ENCODE measurements at regions not wholly inside any gene's neighbourhood (a gene's known extent, or its start where the extent isn't known, plus 50 kb on each side); places are given as distances from the start of the nearest gene placed in this dataset.
"Not testable (repeated sequence)": the region's sequence is repeated elsewhere in the genome, so short reads cannot be mapped to it uniquely, and the experiment has no call there.

DNA sequence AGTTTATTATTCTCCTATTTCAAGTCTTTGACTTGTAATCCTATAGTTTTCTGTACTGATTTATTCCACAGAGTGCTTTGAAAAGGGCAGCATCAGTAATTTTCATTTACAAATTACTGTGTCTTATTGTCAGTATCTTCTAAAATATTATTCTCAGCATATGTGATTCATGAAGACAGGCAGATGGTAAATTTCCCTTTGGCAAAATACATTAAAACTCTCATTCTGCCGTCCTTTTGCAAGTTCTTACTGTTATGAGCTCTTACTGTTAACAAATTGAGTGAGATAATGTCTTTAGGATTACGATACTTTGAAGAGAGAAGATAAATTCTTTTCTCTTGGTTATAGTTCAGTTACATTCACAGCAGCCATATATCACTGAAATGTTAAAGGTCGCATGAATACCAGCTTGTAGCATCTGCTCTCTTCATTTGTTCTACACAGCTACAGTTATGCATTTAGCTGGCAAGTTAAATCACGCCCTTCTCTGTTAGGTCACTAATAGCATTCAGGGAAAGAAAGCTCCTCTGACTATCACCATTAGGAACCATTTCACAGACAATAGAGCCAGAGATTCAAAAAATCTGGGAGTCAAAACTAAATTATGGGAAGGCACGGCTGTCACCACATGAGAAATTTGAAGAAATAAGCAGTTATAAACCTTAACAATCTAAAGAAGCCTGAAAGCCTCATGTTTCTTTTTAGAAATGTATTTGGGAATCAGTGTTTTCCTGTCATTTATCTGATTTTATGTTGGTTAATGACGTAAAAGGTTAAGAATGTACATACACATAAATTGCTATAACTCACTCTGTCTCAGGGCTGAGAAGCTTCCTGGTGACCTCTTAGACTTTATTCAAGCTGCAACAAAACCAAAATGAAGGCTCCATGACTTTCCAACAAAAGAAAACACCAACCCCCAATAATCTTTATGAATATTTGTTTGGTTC is 109.6 kb upstream of the SP4 start:
- peak; percentile 89 for DNase-seq (ENCODE audit: low spot score)

DNA sequence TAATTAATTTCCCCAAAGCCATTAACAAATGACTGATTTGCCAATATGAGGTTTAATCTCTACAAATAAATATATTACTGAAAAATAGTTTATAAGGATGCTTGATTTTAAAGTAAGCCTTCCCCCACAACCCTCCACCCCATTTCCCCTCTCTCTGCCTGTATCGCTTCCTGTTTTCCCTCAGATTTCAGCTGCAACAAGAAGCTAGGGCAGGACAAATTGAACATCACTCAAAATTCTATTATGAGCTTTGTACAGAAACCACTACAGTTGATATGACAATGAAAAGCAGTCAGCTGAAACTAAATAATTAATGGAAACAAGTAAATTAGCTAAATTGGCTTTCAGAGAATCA is 109.0 kb upstream of the SP4 start:
- no peak for DNase-seq (ENCODE audit: low spot score)

DNA sequence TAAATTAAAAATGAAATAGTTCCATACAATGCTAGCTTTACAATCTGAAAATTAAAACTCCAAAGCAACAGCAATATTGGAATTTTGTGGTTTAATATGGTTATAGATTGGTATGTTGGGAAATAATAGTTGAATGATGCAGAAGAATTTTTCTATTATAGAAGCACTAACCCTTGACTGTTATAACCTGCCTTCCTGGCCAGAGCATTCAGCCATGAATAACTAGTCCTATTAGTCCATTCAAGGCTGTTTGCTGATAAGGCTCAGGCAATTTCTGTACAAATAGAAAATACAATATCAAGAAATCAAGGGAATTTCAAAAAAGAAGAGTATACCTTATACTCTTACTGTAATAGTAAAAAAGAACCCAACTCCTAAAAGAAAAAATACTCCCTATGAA is 101.6 kb upstream of the SP4 start:
- DNase-seq (ENCODE audit: low spot score), result no peak

DNA sequence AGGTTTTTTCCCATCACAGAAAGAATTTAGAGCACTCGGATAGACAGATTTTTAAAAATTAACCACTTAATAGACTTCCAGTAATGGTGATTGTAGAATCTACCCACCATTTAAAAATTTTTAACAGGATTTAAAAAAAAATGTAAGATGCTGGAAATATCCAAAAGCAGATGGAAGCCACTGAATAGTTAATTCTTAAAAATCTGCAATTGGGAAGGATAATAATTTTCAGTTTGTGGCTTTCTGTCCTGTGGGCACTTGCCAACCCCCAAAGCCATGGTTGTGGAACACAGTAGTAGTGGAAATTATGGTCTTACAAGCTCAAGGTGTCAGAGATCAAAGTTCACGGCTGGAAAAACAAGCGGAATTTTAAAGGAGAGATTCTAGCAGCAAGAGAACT is 101.0 kb upstream of the SP4 start:
- no peak for DNase-seq (ENCODE audit: low spot score)

DNA sequence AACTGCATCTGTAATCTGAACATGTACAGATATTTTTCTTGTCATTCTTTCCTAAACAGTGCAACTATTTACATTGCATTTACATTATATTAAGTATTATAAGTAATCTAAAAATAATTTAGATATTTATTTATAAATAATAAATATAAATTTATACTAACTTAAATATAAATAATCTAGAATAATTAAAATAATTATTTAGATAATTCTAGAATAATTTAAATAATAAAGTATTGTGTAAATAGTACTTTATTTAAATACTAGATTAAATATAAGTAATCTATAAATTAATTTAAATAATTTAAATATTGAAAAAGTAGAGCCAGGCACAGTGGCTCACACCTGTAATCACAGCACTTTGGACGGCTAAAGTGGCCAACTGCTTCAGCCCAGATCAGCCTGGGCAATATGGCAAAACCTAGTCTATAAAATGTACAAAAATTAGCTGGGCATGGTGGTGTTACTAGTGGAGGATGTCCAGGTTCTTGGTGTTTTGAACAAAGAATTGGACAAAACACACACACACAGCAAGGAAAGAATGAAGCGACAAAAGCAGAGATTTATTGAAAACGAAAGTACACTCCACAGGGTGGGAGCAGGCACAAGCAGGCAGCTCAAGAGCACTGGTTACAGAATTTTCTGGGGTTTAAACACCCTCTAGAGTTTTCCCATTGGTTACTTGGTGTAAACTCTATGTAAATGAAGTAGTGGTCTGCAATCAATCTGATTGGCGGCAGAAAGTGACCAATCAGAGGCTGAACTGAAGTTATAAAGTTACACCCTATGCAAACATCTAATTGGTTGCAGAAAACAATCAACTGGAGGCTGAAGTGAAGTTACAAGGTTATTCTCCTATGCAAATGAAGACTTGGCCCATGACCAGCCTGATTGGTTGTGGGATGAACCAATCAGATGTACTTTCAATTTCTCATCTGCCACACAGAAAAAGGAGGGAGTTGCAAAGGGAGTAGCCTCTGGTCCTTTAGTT is 100.2 kb upstream of the SP4 start:
- no peak for DNase-seq (ENCODE audit: low spot score)

DNA sequence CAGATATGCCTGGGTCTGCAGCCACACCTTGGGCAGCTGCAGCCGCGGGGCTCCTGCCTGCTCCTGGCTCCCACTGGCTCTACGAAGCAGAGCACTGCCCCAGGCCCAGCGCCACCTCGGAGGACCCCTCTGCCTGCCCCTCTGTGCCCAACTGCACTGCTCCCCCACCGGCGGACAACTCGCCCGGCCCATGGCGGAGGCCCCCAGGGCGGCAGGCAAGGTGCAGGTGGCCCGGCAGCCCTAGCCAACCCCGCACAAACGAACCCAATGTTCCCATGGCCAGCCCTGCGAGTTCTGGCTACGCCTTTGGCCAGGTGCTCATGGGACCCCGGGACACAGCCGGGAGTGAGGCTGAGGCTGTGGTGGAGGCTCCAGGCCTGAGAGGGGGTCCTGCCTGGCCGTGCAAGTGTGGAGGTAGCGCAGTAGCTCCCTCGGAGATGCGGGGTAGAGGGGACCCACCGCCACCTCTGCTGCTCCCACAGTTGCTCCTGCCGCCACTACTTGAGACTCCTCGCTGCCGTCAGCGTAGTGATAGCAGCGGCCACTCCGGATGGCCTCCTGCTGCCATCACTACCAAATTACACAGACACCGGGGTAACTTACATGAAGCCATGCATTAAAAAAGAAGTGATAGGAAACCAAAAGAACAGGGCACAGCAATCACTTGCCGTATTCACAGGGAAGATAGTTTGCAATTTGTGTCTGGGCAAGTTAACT is 97.3 kb upstream of the SP4 start:
- no peak for DNase-seq (ENCODE audit: low spot score)

DNA sequence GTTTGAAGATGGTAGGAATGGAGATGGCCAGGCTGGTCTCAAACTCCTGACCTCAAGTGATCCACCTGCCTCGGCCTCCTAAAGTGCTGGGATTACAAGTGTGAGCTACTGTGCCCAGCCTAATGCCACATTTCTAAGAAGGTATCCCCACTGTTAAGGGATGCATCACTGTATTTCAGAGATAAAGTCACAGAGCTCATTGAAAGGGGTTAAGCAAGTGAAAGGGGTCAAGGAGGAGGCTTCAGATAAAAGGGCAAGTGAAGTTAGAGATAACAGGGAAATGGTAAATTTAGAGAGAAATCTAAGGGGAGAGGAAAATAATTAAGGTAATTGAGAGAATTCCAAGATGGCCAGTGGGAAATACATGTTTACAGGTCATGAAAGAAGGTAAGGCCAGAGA is 93.0 kb upstream of the SP4 start:
- no peak for DNase-seq (ENCODE audit: low spot score)

DNA sequence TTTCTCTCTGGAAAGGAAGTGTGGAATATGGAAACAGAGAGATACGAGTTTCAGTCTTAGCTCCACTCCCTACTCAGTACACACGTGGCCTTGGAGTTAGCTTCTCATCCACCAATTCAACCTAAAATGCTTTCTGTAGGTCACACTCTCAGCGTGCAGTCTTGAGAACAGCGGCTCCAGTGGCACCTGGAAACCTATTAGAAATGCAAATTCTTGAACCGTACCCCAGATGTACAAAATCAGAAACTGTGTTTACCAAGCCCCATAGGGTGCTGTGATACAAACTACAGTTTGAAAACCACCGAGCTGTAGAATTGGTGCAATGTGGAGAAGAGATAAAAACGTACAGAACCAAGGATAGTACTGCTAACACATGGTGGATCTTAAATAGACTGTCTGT is 91.1 kb upstream of the SP4 start:
- no peak for DNase-seq (ENCODE audit: low spot score)

DNA sequence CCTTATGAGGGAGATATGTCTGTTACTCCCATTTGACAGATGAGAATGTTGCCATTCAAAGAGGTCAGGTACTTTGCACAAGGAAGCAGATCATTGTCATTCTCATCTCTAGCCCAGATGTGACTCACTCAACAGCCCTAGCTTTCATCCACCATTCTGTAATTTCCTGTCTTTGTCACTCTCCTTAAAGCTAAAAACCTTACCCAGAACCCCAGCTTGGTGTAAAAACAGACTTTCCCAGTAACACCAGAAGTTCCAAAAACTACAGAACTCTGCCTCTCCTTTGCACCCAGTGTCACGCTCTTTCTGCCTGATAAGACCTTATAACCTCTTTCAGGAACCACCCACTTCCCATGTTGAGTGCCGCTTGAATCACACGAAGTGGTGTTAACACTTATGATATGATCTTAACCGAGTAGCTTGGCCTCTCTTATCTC is 89.1 kb upstream of the SP4 start:
- DNase-seq (ENCODE audit: low spot score), result peak; percentile 40

DNA sequence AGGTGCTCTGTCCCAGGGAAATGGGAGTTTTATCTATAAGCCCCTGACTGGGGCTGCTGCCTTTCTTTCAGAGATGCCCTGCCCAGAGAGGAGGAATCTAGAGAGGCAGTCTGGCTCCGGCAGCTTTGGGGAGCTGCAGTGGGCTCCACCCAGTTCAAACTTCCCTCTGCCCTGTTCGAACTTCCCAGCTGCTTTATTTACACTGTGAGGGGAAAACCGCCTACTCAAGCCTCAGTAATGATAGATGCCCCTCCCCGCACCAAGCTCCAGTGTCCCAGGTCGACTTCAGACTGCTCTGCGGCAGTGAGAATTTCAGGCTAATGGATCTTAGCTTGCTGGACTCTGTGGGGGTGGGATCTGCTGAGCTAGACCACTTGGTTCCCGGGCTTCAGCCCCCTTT is 83.0 kb upstream of the SP4 start:
- DNase-seq (ENCODE audit: low spot score), result not testable (repeated sequence)

DNA sequence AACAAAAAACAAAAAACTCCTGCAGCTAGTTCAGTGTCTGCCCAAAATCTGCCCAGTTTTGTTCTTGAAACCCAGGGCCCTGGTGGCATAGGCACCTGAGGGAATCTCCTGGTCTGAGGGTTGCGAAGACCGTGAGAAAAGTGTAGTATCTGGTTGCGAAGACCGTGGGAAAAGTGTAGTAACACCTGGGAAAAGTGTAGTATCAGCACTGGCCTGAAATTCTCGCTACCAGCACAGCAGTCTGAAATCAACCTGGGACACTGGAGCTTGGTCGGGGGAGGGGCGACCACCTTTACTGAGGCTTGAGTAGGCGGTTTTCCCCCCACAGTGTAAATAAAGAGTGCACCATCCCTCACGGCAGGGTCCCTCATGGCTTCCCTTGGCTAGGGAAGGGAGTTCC is 82.5 kb upstream of the SP4 start:
- DNase-seq (ENCODE audit: low spot score), result no peak

DNA sequence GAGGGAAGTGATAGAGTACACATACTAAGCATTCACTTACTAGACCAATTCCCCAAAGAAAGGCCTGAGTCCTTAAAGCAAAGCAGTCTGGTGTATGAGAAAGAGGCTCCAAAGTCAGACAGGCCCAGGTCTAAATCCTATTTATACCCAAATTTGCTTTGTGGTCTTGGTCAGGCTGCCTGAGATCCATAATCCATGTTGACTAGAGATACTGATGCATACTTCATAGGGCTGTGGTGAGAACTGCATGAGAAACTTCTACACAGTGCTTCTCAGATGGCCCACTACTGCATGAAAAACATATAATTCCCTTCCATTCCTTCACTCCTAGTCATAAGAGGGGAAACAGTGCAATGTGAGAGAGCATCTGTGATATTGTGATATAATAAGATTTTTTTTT is 81.6 kb upstream of the SP4 start:
- DNase-seq (ENCODE audit: low spot score), result no peak

DNA sequence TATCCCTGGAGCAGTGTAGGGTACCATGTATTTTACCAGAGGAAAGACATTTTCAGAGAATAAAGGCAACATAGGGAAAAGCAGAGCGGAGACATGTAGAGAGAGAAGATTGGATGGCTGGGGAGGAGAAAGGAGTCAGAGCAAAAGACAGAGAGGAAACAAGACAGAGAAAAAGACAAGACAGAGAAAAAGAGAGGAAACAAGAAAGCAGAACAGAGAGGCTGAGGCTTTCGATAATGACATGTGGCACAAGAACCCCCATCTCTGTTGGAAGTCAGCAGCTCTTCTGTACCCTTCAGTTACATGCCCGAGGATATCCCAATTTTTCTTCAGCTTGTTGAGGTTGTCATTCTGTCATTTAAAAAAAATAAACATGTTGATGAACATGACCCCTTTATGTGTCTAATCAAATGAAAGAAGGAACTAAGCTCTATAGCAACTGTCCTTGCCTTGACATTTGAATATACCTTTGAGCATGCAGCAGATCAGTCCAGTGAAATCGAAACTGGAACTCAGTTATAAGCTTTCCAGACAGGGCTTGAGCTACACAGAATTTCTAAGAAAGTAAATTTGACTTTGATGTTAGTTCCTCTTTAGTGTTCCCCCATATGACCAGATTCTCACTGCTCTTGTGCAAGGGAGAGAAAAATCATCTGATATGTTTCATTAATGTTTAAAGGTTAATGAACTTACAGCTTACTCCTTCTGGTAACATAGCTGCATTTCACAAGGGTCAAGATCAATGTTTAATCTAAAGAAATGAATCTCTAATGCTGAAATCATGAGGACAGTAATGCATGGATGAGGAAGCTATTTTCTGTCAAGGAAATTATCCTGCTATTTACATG is 75.1 kb upstream of the SP4 start:
- no peak for DNase-seq (ENCODE audit: low spot score)

DNA sequence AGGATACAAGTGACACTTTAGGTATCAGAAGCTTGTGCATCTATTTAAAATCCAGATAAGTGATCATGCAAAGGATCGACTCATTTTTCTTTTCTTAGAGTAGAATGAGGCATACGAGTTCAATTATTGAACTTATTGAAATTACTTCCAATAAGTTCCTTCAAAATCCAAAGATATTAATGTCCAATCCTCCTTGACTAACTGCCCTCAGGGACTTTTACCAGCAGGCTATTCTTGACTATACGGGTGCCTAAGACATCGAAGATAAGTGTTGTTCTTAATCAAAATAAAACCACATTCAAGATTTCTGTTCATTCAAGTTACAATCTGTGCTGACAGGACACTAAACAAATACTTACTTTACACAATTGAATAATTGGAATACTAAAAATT is 74.5 kb upstream of the SP4 start:
- DNase-seq (ENCODE audit: low spot score), result no peak

DNA sequence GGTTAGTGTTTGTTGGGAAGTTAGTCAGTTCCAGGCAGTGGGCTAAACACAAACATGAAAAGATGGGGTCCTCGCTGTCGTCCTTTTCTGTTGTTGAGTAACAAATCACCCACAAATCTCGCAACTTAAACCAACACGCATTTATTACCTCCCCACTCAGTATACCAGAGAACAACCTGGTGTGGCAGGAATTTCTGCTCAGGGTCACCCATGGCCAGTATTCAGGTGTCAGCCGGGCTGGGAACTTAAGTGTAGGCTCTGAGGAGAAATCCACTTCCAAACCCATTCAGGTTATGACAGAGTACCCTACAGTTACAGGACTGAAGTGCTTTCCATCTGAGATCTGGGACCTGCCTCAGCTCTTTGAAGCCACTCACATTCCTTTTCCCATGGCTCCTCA is 73.6 kb upstream of the SP4 start:
- DNase-seq (ENCODE audit: low spot score), result no peak

DNA sequence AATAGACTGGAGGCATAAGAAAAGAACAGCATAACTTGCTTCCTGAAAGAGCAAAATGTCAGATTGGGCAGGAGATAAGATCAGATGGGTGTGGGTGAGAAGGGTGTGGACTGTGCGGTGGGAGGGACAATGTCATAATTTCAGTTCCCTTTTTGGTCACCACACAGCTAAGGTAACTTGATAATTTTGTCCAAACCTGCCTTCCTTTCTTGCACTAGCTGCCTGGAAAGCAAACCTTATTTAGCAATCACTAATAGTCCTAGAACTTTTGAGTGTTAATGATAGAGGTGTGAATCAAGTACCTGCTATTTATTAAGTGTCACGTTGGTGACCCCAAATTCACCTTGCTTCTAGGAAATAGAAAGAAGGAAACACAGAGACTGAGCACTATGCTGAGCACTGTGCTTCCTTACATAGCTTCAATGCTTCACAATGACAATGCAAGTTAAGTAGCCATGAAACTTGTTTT is 72.4 kb upstream of the SP4 start:
- no peak for DNase-seq (ENCODE audit: low spot score)

DNA sequence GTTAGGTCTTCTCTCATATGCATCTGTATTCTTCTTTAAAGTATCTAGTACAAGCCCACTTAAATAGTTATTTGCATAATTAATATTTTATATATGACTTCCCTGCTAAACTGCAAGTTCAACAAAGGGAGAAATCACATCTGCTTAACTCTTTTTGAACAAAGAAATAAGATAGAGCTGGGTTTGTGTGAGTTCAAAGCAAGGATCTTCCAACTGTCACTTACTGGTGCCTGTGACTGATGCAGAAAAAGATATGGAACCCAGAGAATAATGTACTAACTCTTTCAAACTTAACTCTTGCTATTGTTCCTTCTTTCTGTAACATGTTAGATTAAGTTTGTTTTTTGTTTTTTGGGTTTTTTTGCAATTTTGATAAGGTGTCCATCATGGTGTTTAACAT is 71.3 kb upstream of the SP4 start:
- no peak for DNase-seq (ENCODE audit: low spot score)

DNA sequence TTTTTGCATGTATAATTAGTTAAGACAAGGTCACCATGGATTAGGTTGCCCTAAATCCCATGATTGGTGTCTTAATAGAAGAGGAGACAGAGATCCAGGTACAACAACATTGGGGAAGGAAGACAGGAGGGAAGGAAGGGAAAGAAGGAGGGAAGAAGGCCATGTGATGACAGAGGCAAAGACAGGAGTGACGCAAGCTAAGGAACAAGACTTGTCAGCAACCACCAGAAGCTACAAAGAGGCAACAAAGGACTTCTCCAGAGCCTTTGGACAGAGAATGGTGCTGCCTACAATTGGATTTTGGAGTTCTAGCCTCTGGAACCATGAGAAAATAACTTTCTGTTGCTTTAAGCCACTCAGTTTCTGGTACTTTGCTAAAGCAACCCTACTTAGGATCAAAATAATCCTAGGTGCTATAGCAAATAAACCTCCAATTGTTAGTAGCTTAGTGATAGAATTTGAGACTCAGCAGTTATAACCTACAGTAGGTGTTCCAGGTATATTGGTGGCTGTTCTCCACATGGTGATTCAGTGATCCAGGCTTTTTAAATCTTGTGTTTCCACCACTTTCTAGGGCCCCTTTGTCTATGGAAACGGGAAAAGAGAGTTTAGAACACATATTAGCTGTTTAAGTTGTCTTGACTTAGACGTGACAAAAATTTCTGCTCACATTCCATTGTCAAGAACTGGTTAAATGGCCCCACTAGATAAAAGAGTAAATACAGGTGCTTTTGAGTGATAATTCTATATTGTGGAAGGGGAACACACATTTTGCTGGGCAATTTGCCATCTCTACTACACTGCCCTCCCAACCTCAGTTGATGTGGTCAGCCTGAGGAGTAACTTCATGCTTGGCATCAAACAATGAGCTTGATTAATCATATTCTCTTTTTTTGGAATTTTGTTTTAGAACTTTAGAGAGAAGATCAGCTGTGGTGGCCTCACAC is 70.5 kb upstream of the SP4 start:
- no peak for DNase-seq (ENCODE audit: low spot score)

DNA sequence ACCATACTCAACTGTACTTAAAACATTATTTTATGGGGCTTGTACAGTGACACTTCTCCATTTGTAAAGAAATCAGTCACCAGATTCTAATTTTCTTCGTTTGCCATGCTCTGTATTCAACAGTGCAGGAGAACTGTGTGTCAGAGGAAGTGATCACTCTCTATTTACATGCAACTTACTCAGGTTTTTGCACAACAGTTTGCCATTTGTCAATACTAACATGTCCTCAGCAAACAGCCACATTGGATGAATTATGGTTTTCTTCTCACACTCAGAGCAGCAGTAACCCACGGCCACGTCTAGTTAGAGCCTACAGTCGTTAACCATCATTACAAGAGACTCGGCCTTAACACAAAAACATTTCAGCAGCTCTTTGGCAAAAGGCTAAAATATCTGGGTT is 69.2 kb upstream of the SP4 start:
- no peak for DNase-seq (ENCODE audit: low spot score)

DNA sequence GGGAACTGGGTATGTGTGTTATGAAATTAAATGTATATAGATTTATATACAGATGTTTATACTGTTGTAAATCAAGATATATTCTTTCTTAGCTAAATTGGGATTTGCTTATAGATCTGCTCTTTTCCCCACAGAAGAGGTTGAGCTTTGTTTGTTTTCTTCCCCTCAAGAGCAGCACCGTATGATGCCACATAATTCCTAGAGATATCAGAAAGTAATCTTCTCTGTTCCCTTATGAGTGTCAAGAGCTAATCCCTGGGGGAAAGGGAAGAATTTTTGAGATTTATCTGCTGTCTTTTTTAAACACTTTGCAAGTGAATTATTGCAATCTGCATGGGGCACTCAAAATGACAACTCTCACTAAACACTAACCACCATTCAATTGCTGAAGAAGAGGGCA is 68.7 kb upstream of the SP4 start:
- no peak for DNase-seq (ENCODE audit: low spot score)
